WI38 (cell line): ENCODE measurements at regions not wholly inside any gene's neighbourhood (a gene's known extent, or its start where the extent isn't known, plus 50 kb on each side); places are given as distances from the start of the nearest gene placed in this dataset.

Source experiments
- H3K4me3 ChIP-seq: 2 replicates; pipeline ENCODE4 v1.5.1; 2011; ENCODE audit warnings: low read depth, mild to moderate bottlenecking, control low read depth, low read length
- CTCF ChIP-seq: IDR thresholded peaks from 2 replicates; pipeline ENCODE4 v1.5.1; 2012; ENCODE audit warnings: low read depth, mild to moderate bottlenecking, control low read depth, low read length

GRCh38 chr2:146762786-146763185 is 1082.0 kb upstream of the ACVR2A start:
- no peak for TF ChIP-seq CTCF
- H3K4me3 ChIP-seq: no peak overlapping the region

- H3K4me3 ChIP-seq: no peak overlapping the region
- no peak for TF ChIP-seq CTCF
Measured at GRCh38 chr2:146754606-146755005, 1090.2 kb upstream of the ACVR2A start.

- TF ChIP-seq CTCF: no peak
- H3K4me3 ChIP-seq: no peak overlapping the region
Measured at GRCh38 chr2:146748046-146748445, 1096.8 kb upstream of the ACVR2A start.

- no peak overlapping the region for H3K4me3 ChIP-seq
- TF ChIP-seq CTCF: no peak
Measured at GRCh38 chr2:146741260-146741659, 1103.6 kb upstream of the ACVR2A start.

GRCh38 chr2:146734821-146735190 is 1110.0 kb upstream of the ACVR2A start:
- TF ChIP-seq CTCF: no peak
- H3K4me3 ChIP-seq: no peak overlapping the region

GRCh38 chr2:146734042-146734820 is 1110.6 kb upstream of the ACVR2A start:
- no peak for TF ChIP-seq CTCF
- H3K4me3 ChIP-seq: no peak overlapping the region

- no peak overlapping the region for H3K4me3 ChIP-seq
- no peak for TF ChIP-seq CTCF
Measured at GRCh38 chr2:146730882-146731281, 1113.9 kb upstream of the ACVR2A start.
